Neural progenitor cell (in vitro differentiated cells): ENCODE measurements at regions not wholly inside any gene's neighbourhood (a gene's known extent, or its start where the extent isn't known, plus 50 kb on each side); places are given as distances from the start of the nearest gene placed in this dataset.

ENCODE experiments used
- CTCF ChIP-seq: fragments of 200-600 bp; sonication (generic); IDR thresholded peaks from 2 replicates; pipeline ENCODE4 v1.5.1; 2017; ENCODE audit warnings: antibody characterized with exemption, mild to moderate bottlenecking
- EZH2 ChIP-seq: fragments of 200-600 bp; sonication (generic); IDR thresholded peaks from 2 replicates; pipeline ENCODE4 v1.6.1; 2017; ENCODE audit warnings: antibody characterized with exemption, mild to moderate bottlenecking, moderate library complexity

GRCh38 chr22:48531761-48532435 is 1295.8 kb downstream of the BRD1 start:
- TF ChIP-seq CTCF (no peak), EZH2 (no peak)
